SK-N-SH treated with all-trans-retinoic acid at 6 μM for 48 hours (cell line): ENCODE measurements at regions not wholly inside any gene's neighbourhood (a gene's known extent, or its start where the extent isn't known, plus 50 kb on each side); places are given as distances from the start of the nearest gene placed in this dataset.

Experiments used
- CREB5 ChIP-seq: fragments of 250-450 bp; sonication (Bioruptor Pico); IDR thresholded peaks from 2 replicates; pipeline ENCODE4 v1.5.1; 2020; ENCODE audit warnings: low read depth, mild to moderate bottlenecking, moderate library complexity
- CSRNP3 ChIP-seq: fragments of 250-450 bp; sonication (Bioruptor Pico); IDR thresholded peaks from 2 replicates; pipeline ENCODE4 v1.5.1; 2021; ENCODE audit warnings: mild to moderate bottlenecking, moderate library complexity
- POU6F1 ChIP-seq: fragments of 250-450 bp; sonication (Bioruptor Pico); IDR thresholded peaks from 2 replicates; pipeline ENCODE4 v1.8.0; 2021; ENCODE audit warnings: low read depth, mild to moderate bottlenecking, moderate library complexity, borderline replicate concordance
- SNAI2 ChIP-seq: fragments of 250-450 bp; sonication (Bioruptor Pico); IDR thresholded peaks from 2 replicates; pipeline ENCODE4 v1.5.0; 2020; ENCODE audit warnings: mild to moderate bottlenecking, moderate library complexity
- TSHZ2 ChIP-seq: fragments of 250-450 bp; sonication (Bioruptor Pico); IDR thresholded peaks from 2 replicates; pipeline ENCODE4 v1.5.0; 2020; ENCODE audit warnings: mild to moderate bottlenecking, moderate library complexity
- ZC3H10 ChIP-seq: fragments of 250-450 bp; sonication (Bioruptor Pico); IDR thresholded peaks from 2 replicates; pipeline ENCODE4 v1.5.1; 2021; ENCODE audit warnings: mild to moderate bottlenecking, moderate library complexity
- ZFP3 ChIP-seq: fragments of 250-450 bp; sonication (Bioruptor Pico); IDR thresholded peaks from 2 replicates; pipeline ENCODE4 v1.5.0; 2020; ENCODE audit warnings: mild to moderate bottlenecking, moderate library complexity
- ZNF565 ChIP-seq: fragments of 450-650 bp; formaldehyde crosslinking; conservative IDR thresholded peaks from 2 replicates; pipeline ENCODE4 v1.5.0; 2020; ENCODE audit warnings: low read depth, mild to moderate bottlenecking, moderate library complexity

GRCh38 chr10:88194041-88194887, 330.8 kb downstream of the PTEN start:
- TF ChIP-seq ZFP3 (CRISPR knock-in tag) (no peak), CREB5 (CRISPR knock-in tag) (no peak), ZNF565 (CRISPR knock-in tag) (no peak), TSHZ2 (CRISPR knock-in tag) (no peak), ZC3H10 (CRISPR knock-in tag) (no peak), SNAI2 (CRISPR knock-in tag) (no peak), POU6F1 (CRISPR knock-in tag) (no peak), CSRNP3 (CRISPR knock-in tag) (no peak)
